ENCODE measurements at regions not wholly inside any gene's neighbourhood (a gene's known extent, or its start where the extent isn't known, plus 50 kb on each side); places are given as distances from the start of the nearest gene placed in this dataset.

- TF ChIP-seq CTCF (IDR thresholded peaks at IDR 0.05; ENCODE audit: insufficient read depth, low read length): no peak
- TF ChIP-seq POLR2AphosphoS5 (IDR thresholded peaks at IDR 0.05; ENCODE audit: low read depth): no peak
- no peak for TF ChIP-seq REST (IDR thresholded peaks at IDR 0.05; ENCODE audit: insufficient replicate concordance, low read depth)
- no peak for TF ChIP-seq SPI1 (IDR thresholded peaks at IDR 0.05; ENCODE audit: borderline replicate concordance, low read depth)
- TF ChIP-seq GABPA (IDR thresholded peaks at IDR 0.05; ENCODE audit: low read depth): no peak
Measured at GRCh38 chr6:88459189-88459588, 293.0 kb upstream of the CNR1 start.
